ENCODE measurements at regions not wholly inside any gene's neighbourhood (a gene's known extent, or its start where the extent isn't known, plus 50 kb on each side); places are given as distances from the start of the nearest gene placed in this dataset.

DNA sequence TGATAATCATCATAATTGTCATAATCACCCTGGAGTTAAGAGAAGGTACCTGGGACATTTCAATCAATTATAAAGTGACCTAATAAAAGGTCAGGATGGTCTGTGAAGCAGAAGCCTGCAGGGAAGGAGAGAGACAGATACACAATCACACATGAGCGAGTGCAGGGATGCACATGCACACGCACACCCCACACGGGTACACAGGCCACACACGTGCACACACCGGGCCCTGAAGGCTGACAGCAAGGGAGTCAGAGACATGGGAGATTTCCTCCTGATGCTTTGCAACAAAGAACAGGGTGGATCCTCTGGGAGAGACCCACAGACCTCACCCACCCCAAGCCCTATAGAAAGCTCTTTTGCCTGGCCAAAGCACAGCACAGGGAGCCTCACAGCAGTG, 82.3 kb upstream of the ZC3H12A start:
- peaks cover 5% of the 10 kb centered on the region for H3K27me3 ChIP-seq (ENCODE audit: insufficient read depth, poor library complexity, severe bottlenecking)
- no peak for DNase-seq (ENCODE audit: low read depth in 1 of 2, low spot score in 1 of 2)
- TF ChIP-seq, protein P1, sequence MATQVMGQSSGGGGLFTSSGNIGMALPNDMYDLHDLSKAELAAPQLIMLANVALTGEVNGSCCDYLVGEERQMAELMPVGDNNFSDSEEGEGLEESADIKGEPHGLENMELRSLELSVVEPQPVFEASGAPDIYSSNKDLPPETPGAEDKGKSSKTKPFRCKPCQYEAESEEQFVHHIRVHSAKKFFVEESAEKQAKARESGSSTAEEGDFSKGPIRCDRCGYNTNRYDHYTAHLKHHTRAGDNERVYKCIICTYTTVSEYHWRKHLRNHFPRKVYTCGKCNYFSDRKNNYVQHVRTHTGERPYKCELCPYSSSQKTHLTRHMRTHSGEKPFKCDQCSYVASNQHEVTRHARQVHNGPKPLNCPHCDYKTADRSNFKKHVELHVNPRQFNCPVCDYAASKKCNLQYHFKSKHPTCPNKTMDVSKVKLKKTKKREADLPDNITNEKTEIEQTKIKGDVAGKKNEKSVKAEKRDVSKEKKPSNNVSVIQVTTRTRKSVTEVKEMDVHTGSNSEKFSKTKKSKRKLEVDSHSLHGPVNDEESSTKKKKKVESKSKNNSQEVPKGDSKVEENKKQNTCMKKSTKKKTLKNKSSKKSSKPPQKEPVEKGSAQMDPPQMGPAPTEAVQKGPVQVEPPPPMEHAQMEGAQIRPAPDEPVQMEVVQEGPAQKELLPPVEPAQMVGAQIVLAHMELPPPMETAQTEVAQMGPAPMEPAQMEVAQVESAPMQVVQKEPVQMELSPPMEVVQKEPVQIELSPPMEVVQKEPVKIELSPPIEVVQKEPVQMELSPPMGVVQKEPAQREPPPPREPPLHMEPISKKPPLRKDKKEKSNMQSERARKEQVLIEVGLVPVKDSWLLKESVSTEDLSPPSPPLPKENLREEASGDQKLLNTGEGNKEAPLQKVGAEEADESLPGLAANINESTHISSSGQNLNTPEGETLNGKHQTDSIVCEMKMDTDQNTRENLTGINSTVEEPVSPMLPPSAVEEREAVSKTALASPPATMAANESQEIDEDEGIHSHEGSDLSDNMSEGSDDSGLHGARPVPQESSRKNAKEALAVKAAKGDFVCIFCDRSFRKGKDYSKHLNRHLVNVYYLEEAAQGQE (IDR thresholded peaks at IDR 0.05; ENCODE audit: insufficient replicate concordance, low read depth), result no peak
- no peak for TF ChIP-seq SPI1 (IDR thresholded peaks at IDR 0.05; ENCODE audit: borderline replicate concordance, low read depth)
- TF ChIP-seq, protein P2, sequence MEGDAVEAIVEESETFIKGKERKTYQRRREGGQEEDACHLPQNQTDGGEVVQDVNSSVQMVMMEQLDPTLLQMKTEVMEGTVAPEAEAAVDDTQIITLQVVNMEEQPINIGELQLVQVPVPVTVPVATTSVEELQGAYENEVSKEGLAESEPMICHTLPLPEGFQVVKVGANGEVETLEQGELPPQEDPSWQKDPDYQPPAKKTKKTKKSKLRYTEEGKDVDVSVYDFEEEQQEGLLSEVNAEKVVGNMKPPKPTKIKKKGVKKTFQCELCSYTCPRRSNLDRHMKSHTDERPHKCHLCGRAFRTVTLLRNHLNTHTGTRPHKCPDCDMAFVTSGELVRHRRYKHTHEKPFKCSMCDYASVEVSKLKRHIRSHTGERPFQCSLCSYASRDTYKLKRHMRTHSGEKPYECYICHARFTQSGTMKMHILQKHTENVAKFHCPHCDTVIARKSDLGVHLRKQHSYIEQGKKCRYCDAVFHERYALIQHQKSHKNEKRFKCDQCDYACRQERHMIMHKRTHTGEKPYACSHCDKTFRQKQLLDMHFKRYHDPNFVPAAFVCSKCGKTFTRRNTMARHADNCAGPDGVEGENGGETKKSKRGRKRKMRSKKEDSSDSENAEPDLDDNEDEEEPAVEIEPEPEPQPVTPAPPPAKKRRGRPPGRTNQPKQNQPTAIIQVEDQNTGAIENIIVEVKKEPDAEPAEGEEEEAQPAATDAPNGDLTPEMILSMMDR (IDR thresholded peaks at IDR 0.05; ENCODE audit: insufficient read depth, low read length), result no peak
- TF ChIP-seq GABPA (IDR thresholded peaks at IDR 0.05; ENCODE audit: low read depth), result no peak
- no peak for TF ChIP-seq POLR2AphosphoS5 (IDR thresholded peaks at IDR 0.05; ENCODE audit: low read depth)

DNA sequence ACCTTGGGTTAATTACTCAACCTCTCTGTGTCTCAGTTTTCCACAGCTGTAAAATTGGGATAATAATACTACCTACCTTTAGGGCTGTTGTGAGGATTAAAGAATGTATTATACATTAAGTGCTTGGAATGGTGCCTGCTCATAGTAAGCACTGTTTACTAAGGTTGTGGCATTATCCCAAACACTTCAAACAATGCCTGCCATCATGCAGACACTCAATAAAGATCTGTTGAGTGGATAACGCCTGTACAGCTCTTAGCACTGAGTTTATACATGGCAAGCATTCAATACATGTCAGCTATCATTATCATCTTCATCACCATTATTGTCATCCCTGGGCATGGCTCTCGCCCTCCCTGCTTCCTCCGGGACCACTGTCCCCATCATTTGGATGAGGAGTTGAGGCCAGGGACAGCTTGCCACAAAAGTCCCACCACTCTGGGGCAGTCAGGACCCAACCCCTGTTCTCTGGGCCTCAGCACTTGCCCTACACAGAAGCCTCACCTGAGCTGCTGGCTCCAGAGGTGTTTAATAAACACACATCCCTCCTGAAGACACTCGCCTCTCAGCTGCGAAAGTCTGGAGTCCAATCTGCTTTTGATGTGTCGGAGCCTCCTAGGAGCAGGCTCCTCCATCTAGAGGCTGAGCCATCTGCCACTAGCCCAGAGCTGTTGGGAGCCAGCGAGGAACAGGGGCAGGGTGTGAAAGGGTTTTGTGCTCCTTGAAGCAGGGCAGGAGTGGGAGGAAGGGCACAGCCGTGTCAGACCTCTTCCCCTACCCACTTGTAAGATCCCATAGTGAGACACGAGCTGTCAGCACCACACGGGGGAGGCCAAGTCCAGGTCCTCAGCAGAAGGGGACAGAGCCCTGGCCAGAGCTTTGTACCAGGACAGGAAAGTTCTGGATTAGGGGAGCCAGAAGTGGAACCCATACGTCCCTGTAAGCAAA, 80.9 kb upstream of the ZC3H12A start:
- peaks cover 5% of the 10 kb centered on the region for H3K27me3 ChIP-seq (ENCODE audit: insufficient read depth, poor library complexity, severe bottlenecking)
- H3K27ac ChIP-seq (replicated peaks), result no peak overlapping the region
- no peak for DNase-seq (ENCODE audit: low read depth in 1 of 2, low spot score in 1 of 2)
- TF ChIP-seq POLR2AphosphoS5 (IDR thresholded peaks at IDR 0.05; ENCODE audit: low read depth), result no peak
- TF ChIP-seq, protein P2 (IDR thresholded peaks at IDR 0.05; ENCODE audit: insufficient read depth, low read length), result no peak
- TF ChIP-seq, protein P1 (IDR thresholded peaks at IDR 0.05; ENCODE audit: insufficient replicate concordance, low read depth), result no peak
- TF ChIP-seq GABPA (IDR thresholded peaks at IDR 0.05; ENCODE audit: low read depth), result no peak
- H3K4me3 ChIP-seq (replicated peaks; ENCODE audit: insufficient read depth, low read length), result no peak overlapping the region

More for the DNA sequence above, 82.3 kb upstream of the ZC3H12A start:
- Histone ChIP-seq H3K4me3 (replicated peaks; ENCODE audit: insufficient read depth, low read length) (no peak overlapping the region), H3K27ac (replicated peaks) (no peak overlapping the region)

DNA sequence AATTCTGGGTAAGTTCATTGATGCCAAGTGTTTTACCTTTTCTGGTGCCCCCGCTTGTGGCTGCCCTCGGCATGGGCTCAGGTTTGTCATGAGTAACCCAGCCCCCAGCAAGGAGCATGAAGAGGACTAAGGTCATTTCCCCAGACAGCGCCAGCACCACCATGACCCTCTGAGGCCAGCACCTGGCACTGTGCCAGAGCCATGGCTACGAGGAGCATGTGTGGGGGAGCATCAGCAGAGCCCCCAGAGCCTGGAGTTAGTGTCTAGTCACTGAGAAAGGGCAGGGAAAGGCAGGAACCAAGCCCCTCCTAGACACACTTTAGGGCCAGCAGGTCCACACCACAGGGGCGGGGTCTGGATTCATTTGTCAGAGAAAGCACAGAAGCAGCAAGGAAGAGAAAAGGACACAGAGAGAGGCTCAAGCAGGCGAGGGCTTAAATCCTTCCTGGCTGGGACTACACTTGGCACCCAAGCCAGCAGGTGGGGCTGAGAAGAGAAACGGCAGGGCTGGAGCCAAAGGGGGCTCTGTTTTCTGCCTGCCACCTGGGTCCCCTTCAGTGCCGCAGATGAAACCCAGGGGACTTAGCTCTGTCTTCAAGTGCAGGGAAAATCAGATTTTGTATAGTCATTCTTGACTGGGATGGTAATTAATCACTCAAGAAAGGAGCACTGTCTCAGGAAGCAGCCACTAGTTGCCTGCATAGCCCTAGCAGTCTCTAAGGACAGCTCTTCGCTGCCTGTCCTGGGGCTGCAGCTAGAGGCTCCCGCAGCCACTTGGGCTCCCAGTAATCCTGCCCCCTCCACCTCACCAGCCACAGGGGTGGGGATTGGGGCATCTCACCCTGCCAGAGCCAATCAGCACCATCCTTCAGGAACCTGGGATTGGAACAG, 79.6 kb upstream of the ZC3H12A start:
- DNase-seq (ENCODE audit: low read depth in 1 of 2, low spot score in 1 of 2), result no peak
- H3K27ac ChIP-seq (replicated peaks), result no peak overlapping the region
- TF ChIP-seq POLR2AphosphoS5 (IDR thresholded peaks at IDR 0.05; ENCODE audit: low read depth) (no peak), SPI1 (IDR thresholded peaks at IDR 0.05; ENCODE audit: borderline replicate concordance, low read depth) (no peak), GABPA (IDR thresholded peaks at IDR 0.05; ENCODE audit: low read depth) (no peak)
- TF ChIP-seq, protein P2 (IDR thresholded peaks at IDR 0.05; ENCODE audit: insufficient read depth, low read length), result no peak
- TF ChIP-seq, protein P1 (IDR thresholded peaks at IDR 0.05; ENCODE audit: insufficient replicate concordance, low read depth), result no peak
- H3K27me3 ChIP-seq (ENCODE audit: insufficient read depth, poor library complexity, severe bottlenecking), result peaks cover 5% of the 10 kb centered on the region
- no peak overlapping the region for H3K4me3 ChIP-seq (replicated peaks; ENCODE audit: insufficient read depth, low read length)
